ENCODE measurements at regions not wholly inside any gene's neighbourhood (a gene's known extent, or its start where the extent isn't known, plus 50 kb on each side); places are given as distances from the start of the nearest gene placed in this dataset.

DNA sequence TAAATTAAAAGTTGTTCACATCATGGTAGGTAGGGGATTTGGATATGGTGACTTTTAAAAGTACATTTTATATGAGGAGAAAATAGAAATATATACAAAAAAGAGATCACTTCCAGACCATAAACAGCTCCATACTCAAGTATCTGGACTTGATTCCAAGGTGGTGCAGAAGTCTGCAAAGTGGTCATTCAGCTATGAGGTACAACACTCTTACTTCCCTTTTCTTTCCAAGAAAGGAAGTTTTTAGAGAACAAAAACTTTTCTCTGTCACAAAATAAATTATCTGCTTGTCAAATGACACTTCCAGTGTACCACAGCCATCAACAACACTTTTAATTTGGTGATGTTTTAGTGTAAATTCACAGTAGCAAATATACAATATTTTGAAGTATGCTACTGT is 1013.5 kb downstream of the GATA3 start:
- TF ChIP-seq GATA2 (IDR thresholded peaks at IDR 0.05; ENCODE audit: low read depth, low read length) (no peak), GATA3 (IDR thresholded peaks at IDR 0.05; ENCODE audit: low read depth, low read length) (no peak)

Measured in SH-SY5Y (cell line).